ENCODE measurements at regions not wholly inside any gene's neighbourhood (a gene's known extent, or its start where the extent isn't known, plus 50 kb on each side); places are given as distances from the start of the nearest gene placed in this dataset.
"Not testable (repeated sequence)": the region's sequence is repeated elsewhere in the genome, so short reads cannot be mapped to it uniquely, and the experiment has no call there.

- DNase-seq = peak; percentile 50
Observed at GRCh38 chr1:67532452-67533216, 102.4 kb upstream of the SERBP1 start.

- peak; percentile 97 for DNase-seq
Observed at GRCh38 chr1:67534627-67535065, 104.4 kb upstream of the SERBP1 start.

DNA sequence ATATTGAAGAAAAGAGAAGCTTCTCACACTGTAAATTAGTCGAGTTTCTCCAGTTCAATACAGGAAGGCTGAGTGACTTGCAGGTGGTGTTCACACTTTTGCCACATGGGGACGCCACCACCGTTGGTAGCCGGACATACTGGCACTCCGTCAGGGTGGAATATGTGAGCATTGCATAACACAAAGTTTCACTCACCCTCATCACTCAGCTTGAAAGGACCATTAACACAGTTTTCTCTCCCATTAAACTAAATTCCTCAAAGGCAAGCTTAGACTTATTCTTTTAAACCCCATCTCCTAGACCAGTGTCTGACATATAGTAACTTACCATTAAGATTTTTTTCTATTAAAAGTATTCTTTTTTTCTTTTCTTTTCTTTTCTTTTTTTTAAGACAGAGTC is 105.3 kb upstream of the SERBP1 start:
- DNase-seq = peak; percentile 35

DNA sequence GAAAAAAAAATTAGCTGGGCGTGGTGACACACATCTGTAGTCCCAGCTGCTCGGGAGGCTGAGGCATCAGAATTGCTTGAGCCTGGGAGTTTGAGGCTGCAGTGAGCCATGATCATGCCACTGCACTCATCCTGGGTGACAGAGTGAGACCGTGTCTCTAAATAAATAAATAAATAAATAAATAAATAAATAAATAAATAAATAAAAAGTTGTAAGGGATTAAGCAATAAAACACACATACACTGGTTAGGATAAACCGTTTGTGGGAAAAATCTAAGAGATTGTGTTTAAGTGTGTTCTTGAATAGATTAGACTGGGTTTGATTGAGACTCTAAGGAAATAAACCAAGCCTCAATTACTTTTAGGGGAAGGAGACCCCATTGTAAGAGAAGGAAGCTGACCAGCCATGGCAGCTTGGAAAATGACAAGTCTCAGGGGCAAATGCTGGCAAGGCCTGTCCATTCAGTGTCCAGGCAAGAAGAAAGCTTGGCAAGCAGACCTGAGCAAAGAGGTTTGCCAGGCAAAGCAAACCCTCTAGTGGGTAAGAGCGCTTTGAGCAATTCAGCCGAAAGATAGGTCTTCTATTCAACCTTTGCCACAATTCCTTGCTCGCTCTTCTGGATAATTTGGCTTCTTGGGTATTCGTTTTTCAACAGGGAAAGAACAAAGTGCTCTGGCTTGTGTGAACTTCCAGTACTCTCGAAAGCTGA is 106.9 kb upstream of the SERBP1 start:
- DNase-seq = no peak

GRCh38 chr1:67537667-67538018 is 107.4 kb upstream of the SERBP1 start:
- no peak for DNase-seq

- no peak for DNase-seq
Observed at GRCh38 chr1:67540025-67540732, 110.0 kb upstream of the SERBP1 start.

GRCh38 chr1:67540733-67541125 is 110.5 kb upstream of the SERBP1 start:
- DNase-seq = no peak

DNA sequence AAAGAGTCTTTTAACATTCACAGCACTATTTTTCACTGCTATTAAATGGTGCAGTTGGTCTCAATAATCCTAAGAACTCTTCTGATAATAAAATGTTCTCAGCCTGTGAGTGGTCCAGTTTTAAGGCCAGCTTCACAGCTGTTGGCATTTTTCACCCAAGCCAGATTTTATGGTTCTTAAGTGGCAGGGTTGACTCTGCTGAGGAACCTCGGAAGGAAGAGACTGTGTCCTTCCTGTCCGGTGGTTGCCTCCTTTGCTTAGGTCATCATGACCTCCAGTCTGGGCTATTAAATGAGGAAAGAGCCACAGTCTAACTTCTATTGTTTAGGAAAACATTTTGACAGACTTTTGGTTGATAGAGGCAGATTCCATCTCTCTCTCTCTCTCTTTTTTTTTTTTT is 112.5 kb upstream of the SERBP1 start:
- no peak for DNase-seq

GRCh38 chr1:67544921-67545320 is 114.7 kb upstream of the SERBP1 start:
- no peak for DNase-seq

DNA sequence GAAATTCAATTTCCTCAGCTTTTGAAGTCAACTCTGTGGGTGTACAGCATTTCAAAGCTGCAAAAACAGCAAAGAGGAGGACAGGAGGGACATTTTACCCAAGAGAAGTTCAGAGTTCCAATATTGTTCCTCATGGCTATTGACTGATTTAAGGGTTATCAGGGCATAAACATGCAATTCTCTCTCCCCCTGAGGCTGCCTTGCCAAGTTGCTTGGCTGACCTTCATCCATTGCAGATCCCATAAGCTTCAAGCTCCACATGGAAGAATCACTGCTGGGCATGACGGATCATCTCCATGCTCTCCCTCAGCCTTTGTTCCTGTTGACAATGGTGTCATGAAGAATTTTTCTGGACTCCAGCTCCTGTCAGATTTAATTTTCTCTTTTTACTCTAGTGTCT is 115.2 kb upstream of the SERBP1 start:
- DNase-seq = no peak

GRCh38 chr1:67551375-67551774 is 121.2 kb upstream of the SERBP1 start:
- no peak for DNase-seq

DNA sequence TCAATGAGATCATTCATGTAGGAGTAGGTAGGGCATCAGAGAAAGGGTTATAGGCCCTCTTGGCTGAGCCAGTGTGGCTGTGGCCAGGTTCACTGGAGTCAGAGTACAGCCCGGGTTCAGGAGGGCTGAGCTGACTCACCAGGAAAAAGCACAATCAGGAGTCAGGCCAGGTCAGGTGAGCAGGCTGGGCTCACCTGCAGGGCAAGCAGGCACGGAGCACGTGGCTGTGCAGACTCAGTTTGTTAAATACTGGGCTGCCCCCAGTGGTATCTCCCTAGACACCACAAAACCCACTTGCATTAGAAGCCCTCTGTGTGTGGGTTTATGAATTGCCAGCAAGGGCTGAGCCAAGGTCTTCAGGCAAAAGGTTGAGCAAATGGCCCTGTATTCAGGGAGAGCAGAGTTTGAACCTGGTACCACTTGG is 122.1 kb upstream of the SERBP1 start:
- no peak for DNase-seq

DNA sequence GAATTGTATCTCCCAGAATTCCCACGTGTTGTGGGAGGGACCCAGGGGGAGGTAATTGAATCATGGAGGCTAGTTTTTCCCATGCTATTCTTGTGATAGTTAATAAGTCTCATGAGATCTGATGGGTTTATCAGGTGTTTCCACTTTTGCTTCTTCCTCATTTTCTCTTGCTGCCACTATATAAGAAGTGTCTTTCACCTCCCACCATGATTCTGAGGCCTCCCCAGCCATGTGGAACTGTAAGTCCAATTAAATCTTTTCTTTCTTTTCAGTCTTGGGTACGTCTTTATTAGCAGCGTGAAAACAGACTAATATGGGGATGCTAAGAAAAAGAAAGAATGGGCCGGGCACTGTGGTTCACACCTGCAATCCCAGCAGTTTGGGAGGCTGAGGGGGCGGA is 124.0 kb upstream of the SERBP1 start:
- not testable (repeated sequence) for DNase-seq

- DNase-seq = no peak
Observed at GRCh38 chr1:67555461-67556296, 125.5 kb upstream of the SERBP1 start.

DNA sequence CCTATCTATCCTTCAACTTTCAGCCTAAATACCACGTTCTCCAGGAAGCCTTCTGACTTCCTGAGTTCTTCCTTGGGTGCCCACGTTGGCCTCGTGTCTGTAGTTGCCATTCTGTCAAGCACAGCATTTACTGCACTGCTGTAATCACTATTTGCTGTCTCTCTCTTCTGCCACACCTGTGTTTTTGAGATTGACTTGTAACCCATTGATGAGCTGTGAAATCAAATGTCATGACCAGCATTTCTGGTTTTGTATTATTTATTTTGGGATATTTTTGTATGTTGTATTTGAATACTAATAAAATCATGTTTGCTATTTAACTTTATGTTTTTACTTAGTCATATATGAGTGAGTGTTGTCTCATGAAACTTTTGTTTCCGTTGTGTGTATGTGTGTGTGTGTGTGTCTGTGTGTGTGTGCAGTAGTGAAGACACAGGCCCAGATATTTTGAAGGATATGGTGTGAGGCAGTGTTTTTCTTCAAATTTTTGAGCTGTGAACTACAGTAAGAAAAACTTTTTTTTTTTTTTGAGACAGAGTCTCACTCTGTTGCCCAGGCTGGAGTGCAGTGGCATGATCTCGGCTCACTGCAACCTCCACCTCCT is 126.2 kb upstream of the SERBP1 start:
- no peak for DNase-seq

DNA sequence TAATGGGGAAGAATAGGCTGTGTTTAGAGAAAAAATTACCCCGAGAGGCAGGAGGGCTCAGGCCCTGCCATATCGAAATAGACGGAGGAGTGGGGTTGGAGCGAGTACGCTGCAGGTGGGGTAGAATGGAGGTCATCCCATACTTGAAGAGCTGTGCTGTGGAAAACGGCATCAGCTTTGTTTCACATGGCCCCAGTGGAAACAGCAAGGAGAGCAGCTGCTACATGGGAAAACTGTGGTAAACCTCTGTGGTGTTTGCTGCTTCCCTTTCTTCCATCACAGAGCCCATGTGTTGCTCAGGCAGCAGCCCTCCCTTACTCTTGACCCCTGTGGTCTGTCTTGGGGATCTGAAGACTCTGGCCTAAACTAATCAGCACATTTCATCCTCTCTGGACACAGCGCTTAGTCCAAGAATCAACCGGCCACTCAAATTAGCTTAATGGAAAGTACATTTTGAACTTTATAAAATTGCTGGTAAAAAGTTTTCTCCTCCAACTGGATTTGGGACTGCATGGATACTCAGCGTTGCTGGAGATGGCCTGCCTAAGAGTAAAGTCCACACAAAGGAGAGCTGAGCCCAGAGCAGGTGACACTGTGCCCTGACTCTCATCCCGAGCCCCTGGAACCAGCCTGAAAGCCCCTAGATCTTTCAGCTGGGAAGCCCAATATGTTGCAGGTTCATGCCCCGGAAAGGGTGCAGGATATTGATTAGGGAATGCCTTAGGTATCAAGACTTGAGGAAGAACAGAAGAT is 127.1 kb upstream of the GADD45A start:
- no peak for DNase-seq

- DNase-seq = no peak
Observed at GRCh38 chr1:67558449-67559193, 126.4 kb upstream of the GADD45A start.

DNA sequence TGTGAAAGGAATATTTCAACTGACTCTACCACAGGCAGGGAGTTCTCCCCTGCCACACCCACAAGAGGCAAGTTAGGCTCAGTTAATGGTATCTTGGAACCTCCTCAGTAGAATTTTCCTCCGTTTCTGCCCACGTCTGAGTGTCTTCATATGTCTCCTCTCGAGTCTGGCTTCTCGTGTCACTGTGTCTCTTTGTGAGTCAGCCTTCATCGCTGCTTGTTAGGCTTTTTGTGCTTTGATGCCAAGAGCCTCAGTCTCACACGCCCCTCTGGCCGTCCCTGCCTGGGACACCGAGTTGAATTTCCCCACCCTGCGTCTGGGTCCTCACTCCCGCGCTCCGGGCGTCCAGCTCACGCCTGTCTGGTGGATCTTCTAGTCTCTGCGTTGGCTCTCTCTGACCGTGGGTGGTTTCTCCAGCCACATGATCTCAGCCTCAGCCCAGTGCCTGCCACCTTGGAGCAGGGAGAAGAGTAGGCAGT is 125.7 kb upstream of the GADD45A start:
- no peak for DNase-seq

DNA sequence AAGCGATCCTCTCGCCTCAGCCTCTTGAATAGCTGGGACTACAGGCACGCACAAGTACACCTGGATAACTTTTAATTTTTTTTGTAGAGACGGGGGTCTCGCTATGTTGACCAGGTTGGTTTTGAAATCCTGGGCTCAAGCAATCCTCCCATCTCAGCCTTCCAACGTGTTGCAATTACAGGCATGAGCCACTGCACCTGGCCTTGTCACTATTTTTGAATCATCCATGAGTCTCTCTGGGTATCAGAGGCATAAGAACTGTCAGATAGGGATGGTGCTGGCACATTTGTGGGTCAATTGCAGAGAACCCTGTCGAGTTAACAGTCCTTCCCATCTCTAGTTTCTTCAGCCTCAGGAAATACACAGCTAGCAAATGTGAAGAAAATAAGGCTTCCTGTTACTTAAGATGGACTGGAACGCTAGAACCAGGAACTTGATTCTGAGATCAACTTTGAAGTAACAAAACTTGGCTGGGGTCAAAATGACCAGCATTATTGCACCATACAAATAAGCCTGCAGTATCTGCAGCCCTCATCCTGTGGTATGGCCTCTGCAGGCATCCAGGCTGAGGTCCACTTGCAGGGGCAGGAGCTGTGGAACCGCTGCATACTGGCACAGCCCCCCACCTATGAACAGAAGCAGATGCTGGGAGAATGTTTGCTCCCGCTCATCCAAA is 124.3 kb upstream of the GADD45A start:
- DNase-seq = no peak

GRCh38 chr1:67561704-67562113 is 123.3 kb upstream of the GADD45A start:
- DNase-seq = peak; percentile 95
